ENCODE measurements at regions not wholly inside any gene's neighbourhood (a gene's known extent, or its start where the extent isn't known, plus 50 kb on each side); places are given as distances from the start of the nearest gene placed in this dataset.

- TF ChIP-seq CTCF (IDR thresholded peaks at IDR 0.05), result no peak
- no peak for TF ChIP-seq ZFX (IDR thresholded peaks at IDR 0.05; ENCODE audit: borderline replicate concordance)
These were observed 306.7 kb upstream of the MBL2 start for GRCh38 chr10:53079283-53079682.

All from 22Rv1 (cell line).